BLaER1 treated with 17β-estradiol and CSF1 and Interleukin-3, amounts not matched to agents 10 nM and 100 nM (cell line): ENCODE measurements at regions not wholly inside any gene's neighbourhood (a gene's known extent, or its start where the extent isn't known, plus 50 kb on each side); places are given as distances from the start of the nearest gene placed in this dataset.
"Not testable (repeated sequence)": the region's sequence is repeated elsewhere in the genome, so short reads cannot be mapped to it uniquely, and the experiment has no call there.

ENCODE experiments used
- H3K27ac ChIP-seq, 11 experiments: shearing (Covaris generic); formaldehyde crosslinking; 2 replicates each; pipeline ENCODE4 v1.8.1; 2022
- H3K27me3 ChIP-seq, 11 experiments: shearing (Covaris generic); formaldehyde crosslinking; 2 replicates each; pipeline ENCODE4 v1.8.1; 2022
- H3K36me3 ChIP-seq, 11 experiments: shearing (Covaris generic); formaldehyde crosslinking; 2 replicates each; pipeline ENCODE4 v1.8.1; 2022
- H3K4me1 ChIP-seq, 10 experiments: shearing (Covaris generic); formaldehyde crosslinking; 2 replicates each; pipeline ENCODE4 v1.8.1; 2022
- H3K4me2 ChIP-seq, 11 experiments: shearing (Covaris generic); formaldehyde crosslinking; 2 replicates each; pipeline ENCODE4 v1.8.1; 2022
- H3K4me3 ChIP-seq, 10 experiments: shearing (Covaris generic); formaldehyde crosslinking; 2 replicates each; pipeline ENCODE4 v1.8.1; 2022
- H3K9ac ChIP-seq, 11 experiments: shearing (Covaris generic); formaldehyde crosslinking; 2 replicates each; pipeline ENCODE4 v1.8.1; 2022
- H3K9me3 ChIP-seq, 11 experiments: shearing (Covaris generic); formaldehyde crosslinking; replicated peaks in 1 of 11; 2 replicates each; pipeline ENCODE4 v1.8.1; 2022
- H4K20me1 ChIP-seq, 11 experiments: shearing (Covaris generic); formaldehyde crosslinking; 2 replicates each; pipeline ENCODE4 v1.8.1; 2022
- Cebpa-rat ChIP-seq, 11 experiments: shearing (Covaris generic); IDR thresholded peaks; 2 replicates each; pipeline ENCODE4 v1.8.1; 2022

GRCh38 chr20:11702721-11703518 lies 214.8 kb upstream of the BTBD3 start:
- no peaks in the 10 kb centered on the region for H3K36me3 ChIP-seq
- H3K9me3 ChIP-seq: peaks cover 7 to 34% (median 23%) of the 10 kb centered on the region in 11 experiments; a peak in 20 of 22 replicates
- H3K9ac ChIP-seq: no peak overlapping the region
- H3K4me3 ChIP-seq: no peak overlapping the region
- H4K20me1 ChIP-seq: no peaks in the 10 kb centered on the region
- peaks cover 7 to 54% (median 33%) of the 10 kb centered on the region in 10 experiments; a peak in 17 of 20 replicates for H3K4me1 ChIP-seq
- no peak for TF ChIP-seq Cebpa-rat (IDR thresholded peaks at IDR 0.05)
- no peaks in the 10 kb centered on the region for H3K27me3 ChIP-seq
- H3K4me2 ChIP-seq: peak overlapping the region in 8 of 11 experiments; percentile 4 to 63 (median 48); a peak in 13 of 22 replicates
- peak overlapping the region in 1 of 11 experiments; percentile 17; a peak in 1 of 22 replicates for H3K27ac ChIP-seq

- TF ChIP-seq Cebpa-rat (IDR thresholded peaks at IDR 0.05): no peak
- Histone ChIP-seq H3K27ac (no peak overlapping the region), H3K4me2 (no peak overlapping the region)
Observed at GRCh38 chr20:11705512-11705911, 212.2 kb upstream of the BTBD3 start.

GRCh38 chr20:11708223-11708622 lies 209.5 kb upstream of the BTBD3 start:
- Histone ChIP-seq H3K4me1 (peaks cover 0 to 38% (median 14%) of the 10 kb centered on the region in 10 experiments; a peak in 14 of 20 replicates), H3K9ac (0 out of 22 replicates have a peak overlapping the region, but pooled peaks of 1 of the 11 experiments have one; percentile 36), H3K27ac (peak overlapping the region in 4 of 11 experiments; percentile 15 to 77 (median 44); a peak in 6 of 22 replicates), H3K4me2 (peak overlapping the region; percentile 32 to 61 (median 56); a peak in 21 of 22 replicates), H3K9me3 (peaks cover 5 to 52% (median 30%) of the 10 kb centered on the region in 11 experiments; a peak in 18 of 22 replicates)
- H3K27me3 ChIP-seq, H3K4me3 ChIP-seq, H3K36me3 ChIP-seq, H4K20me1 ChIP-seq: not testable (repeated sequence)
- peak in 1 of 11 experiments; percentile 70; a peak in 2 of 22 replicates for TF ChIP-seq Cebpa-rat (IDR thresholded peaks at IDR 0.05)

More at GRCh38 chr20:11705512-11705911, 212.2 kb upstream of the BTBD3 start:
- no peak overlapping the region for H3K4me3 ChIP-seq
- peaks cover 5 to 45% (median 22%) of the 10 kb centered on the region in 11 experiments; a peak in 18 of 22 replicates for H3K9me3 ChIP-seq
- H3K9ac ChIP-seq: no peak overlapping the region
- H3K36me3 ChIP-seq: no peaks in the 10 kb centered on the region
- no peaks in the 10 kb centered on the region for H4K20me1 ChIP-seq
- H3K27me3 ChIP-seq: no peaks in the 10 kb centered on the region
- H3K4me1 ChIP-seq: peaks cover 6 to 63% (median 37%) of the 10 kb centered on the region in 10 experiments; a peak in 17 of 20 replicates

- no peak overlapping the region for H3K9ac ChIP-seq
- H3K36me3 ChIP-seq: no peaks in the 10 kb centered on the region
- H3K27ac ChIP-seq: no peak overlapping the region
- peaks cover 0 to 43% (median 20%) of the 10 kb centered on the region in 10 experiments; a peak in 15 of 20 replicates for H3K4me1 ChIP-seq
- no peaks in the 10 kb centered on the region for H4K20me1 ChIP-seq
- peaks cover 0 to 41% (median 23%) of the 10 kb centered on the region in 11 experiments; a peak in 16 of 22 replicates for H3K9me3 ChIP-seq
- no peak for TF ChIP-seq Cebpa-rat (IDR thresholded peaks at IDR 0.05)
- no peak overlapping the region for H3K4me2 ChIP-seq
- H3K27me3 ChIP-seq: no peaks in the 10 kb centered on the region
- no peak overlapping the region for H3K4me3 ChIP-seq
Observed at GRCh38 chr20:11711214-11711613, 206.5 kb upstream of the BTBD3 start.

- peaks cover 0 to 32% (median 15%) of the 10 kb centered on the region in 11 experiments; a peak in 12 of 22 replicates for H3K9me3 ChIP-seq
- no peaks in the 10 kb centered on the region for H4K20me1 ChIP-seq
- TF ChIP-seq Cebpa-rat (IDR thresholded peaks at IDR 0.05): no peak
- no peaks in the 10 kb centered on the region for H3K36me3 ChIP-seq
- H3K4me3 ChIP-seq: no peak overlapping the region
- peaks cover 0 to 36% (median 19%) of the 10 kb centered on the region in 10 experiments; a peak in 15 of 20 replicates for H3K4me1 ChIP-seq
- peak overlapping the region in 2 of 11 experiments; percentile 3 to 18; a peak in 2 of 22 replicates for H3K4me2 ChIP-seq
- H3K9ac ChIP-seq: no peak overlapping the region
- H3K27ac ChIP-seq: no peak overlapping the region
- no peaks in the 10 kb centered on the region for H3K27me3 ChIP-seq
Observed at GRCh38 chr20:11712639-11713160, 205.0 kb upstream of the BTBD3 start.

GRCh38 chr20:11714886-11715285 lies 202.8 kb upstream of the BTBD3 start:
- no peaks in the 10 kb centered on the region for H3K27me3 ChIP-seq
- no peak for TF ChIP-seq Cebpa-rat (IDR thresholded peaks at IDR 0.05)
- no peaks in the 10 kb centered on the region for H3K36me3 ChIP-seq
- H3K4me3 ChIP-seq: no peak overlapping the region
- H3K4me1 ChIP-seq: peaks cover 0 to 27% (median 10%) of the 10 kb centered on the region in 10 experiments; a peak in 13 of 20 replicates
- H3K9me3 ChIP-seq: peaks cover 0 to 21% (median 11%) of the 10 kb centered on the region in 11 experiments; a peak in 10 of 22 replicates
- H3K9ac ChIP-seq: no peak overlapping the region
- no peaks in the 10 kb centered on the region for H4K20me1 ChIP-seq
- peak overlapping the region in 4 of 11 experiments; percentile 17 to 35 (median 24); a peak in 6 of 22 replicates for H3K4me2 ChIP-seq
- no peak overlapping the region for H3K27ac ChIP-seq

- H3K27ac ChIP-seq: no peak overlapping the region
- no peak overlapping the region for H3K9ac ChIP-seq
- H3K36me3 ChIP-seq: no peaks in the 10 kb centered on the region
- peak overlapping the region in 5 of 11 experiments; percentile 9 to 33 (median 12); a peak in 7 of 22 replicates for H3K4me2 ChIP-seq
- H3K4me1 ChIP-seq: peaks cover 0 to 27% (median 10%) of the 10 kb centered on the region in 10 experiments; a peak in 13 of 20 replicates
- no peak overlapping the region for H3K4me3 ChIP-seq
- H3K9me3 ChIP-seq: peaks cover 0 to 9% (median 0%) of the 10 kb centered on the region in 11 experiments; a peak in 4 of 22 replicates
- H3K27me3 ChIP-seq: no peaks in the 10 kb centered on the region
- no peak for TF ChIP-seq Cebpa-rat (IDR thresholded peaks at IDR 0.05)
- H4K20me1 ChIP-seq: no peaks in the 10 kb centered on the region
Observed at GRCh38 chr20:11716239-11716944, 201.3 kb upstream of the BTBD3 start.

GRCh38 chr20:11716945-11717248 lies 200.8 kb upstream of the BTBD3 start:
- Histone ChIP-seq H3K4me2 (no peak overlapping the region), H3K27ac (no peak overlapping the region), H3K9ac (no peak overlapping the region), H3K4me1 (peaks cover 0 to 27% (median 10%) of the 10 kb centered on the region in 10 experiments; a peak in 13 of 20 replicates), H4K20me1 (no peaks in the 10 kb centered on the region), H3K4me3 (no peak overlapping the region), H3K36me3 (no peaks in the 10 kb centered on the region), H3K9me3 (peaks cover 0 to 6% (median 0%) of the 10 kb centered on the region in 11 experiments; a peak in 4 of 22 replicates), H3K27me3 (no peaks in the 10 kb centered on the region)
- no peak for TF ChIP-seq Cebpa-rat (IDR thresholded peaks at IDR 0.05)
